ENCODE measurements at regions not wholly inside any gene's neighbourhood (a gene's known extent, or its start where the extent isn't known, plus 50 kb on each side); places are given as distances from the start of the nearest gene placed in this dataset.

GRCh38 chr12:126224032-126224431 lies 1158.8 kb downstream of the AACS start:
- TF ChIP-seq CTCF (conservative IDR thresholded peaks at IDR 0.05 in 1 of 2, IDR thresholded peaks at IDR 0.05 in 1 of 2; ENCODE audit: extremely low read depth in 1 of 2, insufficient read depth in 1 of 2, low read depth in 1 of 2, low read length in 2 of 2) (no peak), EZH2 (IDR thresholded peaks at IDR 0.05; ENCODE audit: borderline replicate concordance, low read length) (no peak)

All from mammary epithelial cell (primary cell).